ENCODE measurements at regions not wholly inside any gene's neighbourhood (a gene's known extent, or its start where the extent isn't known, plus 50 kb on each side); places are given as distances from the start of the nearest gene placed in this dataset.
A peak's percentile ranks its signal among the peaks of the same experiment; 100 is the strongest.

GRCh38 chr13:31515427-31515826, 223.9 kb upstream of the RXFP2 start:
- Histone ChIP-seq H3K27me3 (ENCODE audit: control insufficient read depth, insufficient read depth) (no peaks in the 10 kb centered on the region), H3K4me3 (ENCODE audit: low read length) (no peak overlapping the region), H3K9me3 (ENCODE audit: control insufficient read depth, low read length) (no peaks in the 10 kb centered on the region), H3K4me1 (ENCODE audit: control insufficient read depth, insufficient read depth, low read length) (no peaks in the 10 kb centered on the region), H3K27ac (ENCODE audit: low read length) (no peak overlapping the region)
- DNase-seq (no peak), ATAC-seq (peak; percentile 52 to 71)
- WGBS = 55% methylated on average over 1 of the region's 1 CpG
- intact Hi-C loops (cut with DNase I) = no loop called here

- Histone ChIP-seq H3K27me3 (ENCODE audit: control insufficient read depth, insufficient read depth) (no peaks in the 10 kb centered on the region), H3K4me3 (ENCODE audit: low read length) (no peak overlapping the region), H3K9me3 (ENCODE audit: control insufficient read depth, low read length) (no peaks in the 10 kb centered on the region), H3K4me1 (ENCODE audit: control insufficient read depth, insufficient read depth, low read length) (no peaks in the 10 kb centered on the region), H3K27ac (ENCODE audit: low read length) (no peak overlapping the region)
- DNase-seq (no peak), ATAC-seq (no peak)
- WGBS = 93% methylated on average over 3 of the region's 3 CpGs
- intact Hi-C loops (cut with DNase I) = no loop called here
Measured at GRCh38 chr13:31517599-31517998, 221.7 kb upstream of the RXFP2 start.

GRCh38 chr13:31518645-31519044, 220.7 kb upstream of the RXFP2 start:
- peak in 1 of 3 donors; percentile 41 for DNase-seq
- no peaks in the 10 kb centered on the region for H3K4me1 ChIP-seq (ENCODE audit: control insufficient read depth, insufficient read depth, low read length)
- 57% methylated on average over 4 of the region's 4 CpGs for WGBS
- intact Hi-C loops (cut with DNase I) = no loop called here
- H3K27ac ChIP-seq (ENCODE audit: low read length) = no peak overlapping the region
- no peaks in the 10 kb centered on the region for H3K9me3 ChIP-seq (ENCODE audit: control insufficient read depth, low read length)
- no peak overlapping the region for H3K4me3 ChIP-seq (ENCODE audit: low read length)
- ATAC-seq = no peak
- H3K27me3 ChIP-seq (ENCODE audit: control insufficient read depth, insufficient read depth) = no peaks in the 10 kb centered on the region

- no peak overlapping the region for H3K27ac ChIP-seq (ENCODE audit: low read length)
- H3K4me3 ChIP-seq (ENCODE audit: low read length) = no peak overlapping the region
- ATAC-seq (no peak), DNase-seq (no peak)
- H3K27me3 ChIP-seq (ENCODE audit: control insufficient read depth, insufficient read depth) = no peaks in the 10 kb centered on the region
- H3K9me3 ChIP-seq (ENCODE audit: control insufficient read depth, low read length) = no peaks in the 10 kb centered on the region
- intact Hi-C loops (cut with DNase I) = no loop called here
- no peaks in the 10 kb centered on the region for H3K4me1 ChIP-seq (ENCODE audit: control insufficient read depth, insufficient read depth, low read length)
Measured at GRCh38 chr13:31521435-31521834, 217.9 kb upstream of the RXFP2 start.

- Histone ChIP-seq H3K4me3 (ENCODE audit: low read length) (no peak overlapping the region), H3K27ac (ENCODE audit: low read length) (no peak overlapping the region), H3K9me3 (ENCODE audit: control insufficient read depth, low read length) (no peaks in the 10 kb centered on the region), H3K27me3 (ENCODE audit: control insufficient read depth, insufficient read depth) (no peaks in the 10 kb centered on the region), H3K4me1 (ENCODE audit: control insufficient read depth, insufficient read depth, low read length) (no peaks in the 10 kb centered on the region)
- no peak for DNase-seq
- ATAC-seq = no peak
- 73% methylated on average over 1 of the region's 1 CpG for WGBS
- intact Hi-C loops (cut with DNase I) = no loop called here
Measured at GRCh38 chr13:31522396-31522795, 216.9 kb upstream of the RXFP2 start.

- Histone ChIP-seq H3K4me1 (ENCODE audit: control insufficient read depth, insufficient read depth, low read length) (no peaks in the 10 kb centered on the region), H3K4me3 (ENCODE audit: low read length) (no peak overlapping the region), H3K27me3 (ENCODE audit: control insufficient read depth, insufficient read depth) (no peaks in the 10 kb centered on the region), H3K9me3 (ENCODE audit: control insufficient read depth, low read length) (no peaks in the 10 kb centered on the region), H3K27ac (ENCODE audit: low read length) (no peak overlapping the region)
- no peak for DNase-seq
- no peak for ATAC-seq
- intact Hi-C loops (cut with DNase I) = no loop called here
- 75% methylated on average over 3 of the region's 3 CpGs for WGBS
Measured at GRCh38 chr13:31528176-31528575, 211.2 kb upstream of the RXFP2 start.

- DNase-seq (no peak), ATAC-seq (no peak)
- no peak overlapping the region for H3K27ac ChIP-seq (ENCODE audit: low read length)
- no peak overlapping the region for H3K4me3 ChIP-seq (ENCODE audit: low read length)
- intact Hi-C loops (cut with DNase I) = no loop called here
- no peaks in the 10 kb centered on the region for H3K4me1 ChIP-seq (ENCODE audit: control insufficient read depth, insufficient read depth, low read length)
- no peaks in the 10 kb centered on the region for H3K9me3 ChIP-seq (ENCODE audit: control insufficient read depth, low read length)
- H3K27me3 ChIP-seq (ENCODE audit: control insufficient read depth, insufficient read depth) = no peaks in the 10 kb centered on the region
- 69% methylated on average over 1 of the region's 1 CpG for WGBS
Measured at GRCh38 chr13:31528758-31529157, 210.6 kb upstream of the RXFP2 start.

GRCh38 chr13:31530922-31531321, 208.4 kb upstream of the RXFP2 start:
- Histone ChIP-seq H3K4me1 (ENCODE audit: control insufficient read depth, insufficient read depth, low read length) (no peaks in the 10 kb centered on the region), H3K9me3 (ENCODE audit: control insufficient read depth, low read length) (no peaks in the 10 kb centered on the region), H3K27ac (ENCODE audit: low read length) (no peak overlapping the region), H3K4me3 (ENCODE audit: low read length) (no peak overlapping the region), H3K27me3 (ENCODE audit: control insufficient read depth, insufficient read depth) (no peaks in the 10 kb centered on the region)
- WGBS = 85% methylated on average over 4 of the region's 4 CpGs
- ATAC-seq (no peak), DNase-seq (no peak)
- intact Hi-C loops (cut with DNase I) = loop anchor here in 2 of 4 donors (10.0 kb wide), 1 partner anchor 214 kb away; no protein-coding TSS in a partner anchor

- Histone ChIP-seq H3K27ac (ENCODE audit: low read length) (no peak overlapping the region), H3K9me3 (ENCODE audit: control insufficient read depth, low read length) (no peaks in the 10 kb centered on the region), H3K4me3 (ENCODE audit: low read length) (no peak overlapping the region), H3K4me1 (ENCODE audit: control insufficient read depth, insufficient read depth, low read length) (no peaks in the 10 kb centered on the region), H3K27me3 (ENCODE audit: control insufficient read depth, insufficient read depth) (no peaks in the 10 kb centered on the region)
- ATAC-seq = no peak
- 83% methylated on average over 1 of the region's 1 CpG for WGBS
- DNase-seq = no peak
- intact Hi-C loops (cut with DNase I) = loop anchor here in 2 of 4 donors (10.0 kb wide), 1 partner anchor 208 kb away; no protein-coding TSS in a partner anchor
Measured at GRCh38 chr13:31537052-31537451, 202.3 kb upstream of the RXFP2 start.

GRCh38 chr13:31538067-31539042, 201.0 kb upstream of the RXFP2 start:
- DNase-seq (peak in 1 of 3 donors; percentile 41), ATAC-seq (peak in 1 of 2 donors; percentile 66)
- Histone ChIP-seq H3K4me1 (ENCODE audit: control insufficient read depth, insufficient read depth, low read length) (no peaks in the 10 kb centered on the region), H3K9me3 (ENCODE audit: control insufficient read depth, low read length) (no peaks in the 10 kb centered on the region), H3K27ac (ENCODE audit: low read length) (no peak overlapping the region), H3K4me3 (ENCODE audit: low read length) (no peak overlapping the region), H3K27me3 (ENCODE audit: control insufficient read depth, insufficient read depth) (no peaks in the 10 kb centered on the region)
- 35% methylated on average over 6 of the region's 6 CpGs for WGBS
- intact Hi-C loops (cut with DNase I) = loop anchor here in 2 of 4 donors (10.0 kb wide), 1 partner anchor 206 kb away; no protein-coding TSS in a partner anchor

- WGBS = 59% methylated on average over 2 of the region's 2 CpGs
- DNase-seq = no peak
- Histone ChIP-seq H3K27me3 (ENCODE audit: control insufficient read depth, insufficient read depth) (no peaks in the 10 kb centered on the region), H3K9me3 (ENCODE audit: control insufficient read depth, low read length) (no peaks in the 10 kb centered on the region), H3K4me1 (ENCODE audit: control insufficient read depth, insufficient read depth, low read length) (no peaks in the 10 kb centered on the region), H3K4me3 (ENCODE audit: low read length) (no peak overlapping the region), H3K27ac (ENCODE audit: low read length) (no peak overlapping the region)
- intact Hi-C loops (cut with DNase I) = no loop called here
- ATAC-seq = no peak
Measured at GRCh38 chr13:31540281-31540680, 199.0 kb upstream of the RXFP2 start.
